Naive thymus-derived CD4-positive, alpha-beta T cell (primary cell): ENCODE measurements at regions not wholly inside any gene's neighbourhood (a gene's known extent, or its start where the extent isn't known, plus 50 kb on each side); places are given as distances from the start of the nearest gene placed in this dataset.
A peak's percentile ranks its signal among the peaks of the same experiment; 100 is the strongest.
"Not testable (repeated sequence)": the region's sequence is repeated elsewhere in the genome, so short reads cannot be mapped to it uniquely, and the experiment has no call there.

Experiments used
- ATAC-seq: fragments of 150-1000 bp; cut with Tn5 transposase; 2 replicates; pipeline ENCODE4 v1.10.0; 2021; ENCODE audit warnings: mild to moderate bottlenecking, moderate library complexity
- CTCF ChIA-PET: fragments of 350-600 bp; sonication (Branson Sonifier 250); formaldehyde crosslinking; loops from one replicate; lab custom pipeline; 2021; ENCODE audit warnings: antibody characterized with exemption; lab: Charles Lee
- POLR2A ChIA-PET: fragments of 350-600 bp; sonication (Branson Sonifier 250); formaldehyde crosslinking; loops from one replicate; lab custom pipeline; 2021; ENCODE audit warnings: antibody characterized with exemption, inconsistent platforms; lab: Charles Lee
- DNase-seq, 9 donors: peaks; one replicate each; pipeline versions ENCODE4 v3.0.0 to v3.0.0-alpha.2; 2020 to 2022; ENCODE audit warnings: mixed read lengths in 1 of 9
- H3K27ac ChIP-seq: one replicate; pipeline ENCODE4 v1.7.0; 2013; ENCODE audit warnings: mild to moderate bottlenecking, low read depth, low read length, moderate library complexity
- H3K27me3 ChIP-seq, 2 donors: one replicate each; pipeline ENCODE4 v1.7.0; 2013; ENCODE audit warnings: low read length in 2 of 2, mild to moderate bottlenecking in 2 of 2, moderate library complexity in 2 of 2; ENCODE audit not compliant: control insufficient read depth in 2 of 2, insufficient read depth in 2 of 2
- H3K36me3 ChIP-seq, 3 experiments: 1 replicate in 2 of 3; 2 replicates in 1 of 3; pipeline ENCODE4 v1.7.0; 2013; ENCODE audit warnings: low read length in 3 of 3, mild to moderate bottlenecking in 3 of 3, moderate library complexity in 1 of 3; ENCODE audit not compliant: insufficient read depth in 3 of 3, control insufficient read depth in 2 of 3
- H3K4me1 ChIP-seq, 2 donors: one replicate each; pipeline ENCODE4 v1.7.0; 2013; ENCODE audit warnings: low read length in 2 of 2, mild to moderate bottlenecking in 2 of 2, moderate library complexity in 1 of 2; ENCODE audit not compliant: control insufficient read depth in 2 of 2, insufficient read depth in 2 of 2
- H3K4me3 ChIP-seq: 2 replicates; pipeline ENCODE4 v1.7.0; 2013; ENCODE audit warnings: mild to moderate bottlenecking, low read length
- H3K9me3 ChIP-seq, 3 experiments: 1 replicate in 2 of 3; 2 replicates in 1 of 3; pipeline ENCODE4 v1.7.0; 2013; ENCODE audit warnings: low read length in 3 of 3; ENCODE audit not compliant: control insufficient read depth in 2 of 3
- H3K27ac Mint-ChIP-seq, 9 donors: one replicate each; pipeline ENCODE4 v1.8.0; 2020 to 2022; ENCODE audit warnings: mixed read lengths in 9 of 9, mild to moderate bottlenecking in 8 of 9, moderate library complexity in 5 of 9, inconsistent platforms in 2 of 9
- H3K27me3 Mint-ChIP-seq, 5 donors: one replicate each; pipeline ENCODE4 v1.8.0; 2021 to 2022; ENCODE audit warnings: mixed read lengths in 5 of 5, mild to moderate bottlenecking in 1 of 5
- H3K36me3 Mint-ChIP-seq, 5 donors: one replicate each; pipeline ENCODE4 v1.8.0; 2020 to 2022; ENCODE audit warnings: mixed read lengths in 5 of 5, mild to moderate bottlenecking in 3 of 5, inconsistent platforms in 1 of 5
- H3K4me1 Mint-ChIP-seq, 7 donors: one replicate each; pipeline ENCODE4 v1.8.0; 2020 to 2022; ENCODE audit warnings: mixed read lengths in 7 of 7, mild to moderate bottlenecking in 3 of 7, inconsistent platforms in 1 of 7
- H3K4me3 Mint-ChIP-seq, 10 donors: one replicate each; pipeline ENCODE4 v1.8.0; 2020 to 2022; ENCODE audit warnings: mild to moderate bottlenecking in 10 of 10, mixed read lengths in 10 of 10, moderate library complexity in 6 of 10, inconsistent platforms in 2 of 10
- H3K9me3 Mint-ChIP-seq, 11 donors: one replicate each; pipeline ENCODE4 v1.8.0; 2020 to 2022; ENCODE audit warnings: mixed read lengths in 11 of 11, mild to moderate bottlenecking in 4 of 11, inconsistent platforms in 1 of 11, moderate library complexity in 1 of 11
- intact Hi-C, 2 donors: fragments of 100-400 bp; cut with micrococcal nuclease; formaldehyde crosslinking; loops; one replicate each; pipeline ENCODE4 v1.15.1; 2023

GRCh38 chr2:153403352-153403751 lies 75.2 kb downstream of the RPRM start:
- peak overlapping the region in 1 of 10 donors; percentile 29 for H3K4me3 Mint-ChIP-seq
- H3K36me3 Mint-ChIP-seq, H3K36me3 ChIP-seq, ATAC-seq, CTCF ChIA-PET, H3K9me3 ChIP-seq, H3K27ac ChIP-seq, H3K27me3 ChIP-seq, H3K4me3 ChIP-seq, H3K4me1 ChIP-seq, H3K4me1 Mint-ChIP-seq, POLR2A ChIA-PET, intact Hi-C loops, H3K27me3 Mint-ChIP-seq, H3K9me3 Mint-ChIP-seq, DNase-seq, H3K27ac Mint-ChIP-seq: not testable (repeated sequence)

DNA sequence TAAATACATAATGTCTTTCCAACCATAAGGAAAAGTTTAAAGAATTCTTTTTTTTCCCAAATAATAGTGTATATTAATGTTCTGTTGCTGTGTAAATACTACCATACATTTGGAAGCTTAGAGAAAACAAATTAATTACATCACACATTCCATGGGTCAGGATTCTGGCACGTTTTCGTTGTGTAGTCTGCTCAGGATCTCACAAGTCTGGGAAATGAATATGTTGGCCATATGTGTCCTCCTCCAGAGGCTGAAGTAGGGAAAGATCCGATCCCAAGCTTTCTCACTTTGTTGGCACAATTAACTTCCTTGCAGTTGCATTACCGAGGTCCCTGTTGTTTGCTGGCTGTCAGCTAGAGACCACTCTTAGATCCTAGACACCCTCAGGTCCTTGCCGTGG lies 83.9 kb downstream of the RPRM start:
- no peak overlapping the region for H3K4me3 Mint-ChIP-seq
- no peaks in the 10 kb centered on the region for H3K36me3 Mint-ChIP-seq
- POLR2A ChIA-PET = no interaction called here
- no peak for ATAC-seq
- Histone ChIP-seq H3K9me3 (no peaks in the 10 kb centered on the region), H3K27me3 (no peaks in the 10 kb centered on the region), H3K4me3 (no peak overlapping the region), H3K36me3 (no peaks in the 10 kb centered on the region), H3K27ac (no peak overlapping the region), H3K4me1 (no peaks in the 10 kb centered on the region)
- H3K27me3 Mint-ChIP-seq = no peaks in the 10 kb centered on the region
- DNase-seq = no peak
- H3K9me3 Mint-ChIP-seq = peaks cover 0 to 33% (median 7%) of the 10 kb centered on the region in 11 donors
- H3K27ac Mint-ChIP-seq = no peak overlapping the region
- no peaks in the 10 kb centered on the region for H3K4me1 Mint-ChIP-seq
- CTCF ChIA-PET = no interaction called here
- intact Hi-C loops = no loop called here

GRCh38 chr2:153394247-153394646 lies 84.3 kb downstream of the RPRM start:
- no peaks in the 10 kb centered on the region for H3K4me1 ChIP-seq
- no peak overlapping the region for H3K27ac ChIP-seq
- no peaks in the 10 kb centered on the region for H3K36me3 ChIP-seq
- ATAC-seq = no peak
- Mint-ChIP-seq H3K4me3 (no peak overlapping the region), H3K9me3 (peaks cover 0 to 33% (median 7%) of the 10 kb centered on the region in 11 donors), H3K27ac (no peak overlapping the region), H3K36me3 (no peaks in the 10 kb centered on the region), H3K4me1 (no peaks in the 10 kb centered on the region), H3K27me3 (no peaks in the 10 kb centered on the region)
- H3K4me3 ChIP-seq = no peak overlapping the region
- no peaks in the 10 kb centered on the region for H3K9me3 ChIP-seq
- H3K27me3 ChIP-seq = no peaks in the 10 kb centered on the region
- CTCF ChIA-PET = no interaction called here
- POLR2A ChIA-PET = no interaction called here
- intact Hi-C loops = no loop called here
- no peak for DNase-seq

GRCh38 chr2:153393518-153393917 lies 85.0 kb downstream of the RPRM start:
- Mint-ChIP-seq H3K36me3 (no peaks in the 10 kb centered on the region), H3K4me1 (no peaks in the 10 kb centered on the region), H3K27ac (no peak overlapping the region), H3K27me3 (no peaks in the 10 kb centered on the region), H3K9me3 (peaks cover 0 to 33% (median 7%) of the 10 kb centered on the region in 11 donors), H3K4me3 (no peak overlapping the region)
- no peaks in the 10 kb centered on the region for H3K27me3 ChIP-seq
- ChIA-PET POLR2A (no interaction called here), CTCF (no interaction called here)
- no peaks in the 10 kb centered on the region for H3K36me3 ChIP-seq
- no peaks in the 10 kb centered on the region for H3K4me1 ChIP-seq
- no peak for ATAC-seq
- H3K9me3 ChIP-seq = no peaks in the 10 kb centered on the region
- no peak for DNase-seq
- intact Hi-C loops = no loop called here
- H3K4me3 ChIP-seq = no peak overlapping the region
- H3K27ac ChIP-seq = no peak overlapping the region

DNA sequence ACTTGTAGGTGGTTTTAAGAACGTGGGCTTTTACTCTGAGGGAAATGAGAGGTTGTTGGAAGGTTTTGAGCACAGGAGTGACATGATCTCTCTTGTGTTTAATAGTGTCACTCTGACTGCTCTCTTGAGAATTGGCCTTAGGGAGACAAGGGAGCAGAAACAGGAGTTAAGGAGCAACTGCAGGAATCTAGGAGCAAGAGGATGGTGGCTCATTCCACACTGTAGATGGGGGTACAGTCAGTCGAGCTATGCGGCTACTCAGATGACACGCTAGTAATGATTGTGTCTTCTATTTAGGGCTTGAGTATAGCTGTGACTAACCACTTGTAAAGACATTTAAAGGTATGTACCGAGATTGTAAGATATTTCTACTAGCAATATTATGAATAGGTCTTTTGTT lies 87.4 kb downstream of the RPRM start:
- ChIA-PET POLR2A (no interaction called here), CTCF (no interaction called here)
- no peaks in the 10 kb centered on the region for H3K36me3 ChIP-seq
- Mint-ChIP-seq H3K4me1 (no peaks in the 10 kb centered on the region), H3K9me3 (peaks cover 0 to 27% (median 5%) of the 10 kb centered on the region in 11 donors), H3K4me3 (no peak overlapping the region), H3K27ac (no peak overlapping the region), H3K27me3 (no peaks in the 10 kb centered on the region), H3K36me3 (no peaks in the 10 kb centered on the region)
- H3K4me1 ChIP-seq = no peaks in the 10 kb centered on the region
- H3K27ac ChIP-seq = no peak overlapping the region
- no peak overlapping the region for H3K4me3 ChIP-seq
- no peak for DNase-seq
- no peaks in the 10 kb centered on the region for H3K9me3 ChIP-seq
- ATAC-seq = no peak
- H3K27me3 ChIP-seq = no peaks in the 10 kb centered on the region
- intact Hi-C loops = no loop called here

- intact Hi-C loops = no loop called here
- POLR2A ChIA-PET = no interaction called here
- no peaks in the 10 kb centered on the region for H3K36me3 Mint-ChIP-seq
- H3K27ac ChIP-seq = no peak overlapping the region
- H3K27ac Mint-ChIP-seq = no peak overlapping the region
- no peaks in the 10 kb centered on the region for H3K4me1 Mint-ChIP-seq
- no peak for DNase-seq
- H3K4me3 Mint-ChIP-seq = no peak overlapping the region
- no peaks in the 10 kb centered on the region for H3K36me3 ChIP-seq
- H3K27me3 Mint-ChIP-seq = no peaks in the 10 kb centered on the region
- H3K9me3 Mint-ChIP-seq = peaks cover 0 to 22% (median 7%) of the 10 kb centered on the region in 11 donors
- no peak overlapping the region for H3K4me3 ChIP-seq
- no peaks in the 10 kb centered on the region for H3K4me1 ChIP-seq
- no peak for ATAC-seq
- no peaks in the 10 kb centered on the region for H3K27me3 ChIP-seq
- no peaks in the 10 kb centered on the region for H3K9me3 ChIP-seq
- CTCF ChIA-PET = no interaction called here
Observed at GRCh38 chr2:153388246-153388645, 90.3 kb downstream of the RPRM start.

DNA sequence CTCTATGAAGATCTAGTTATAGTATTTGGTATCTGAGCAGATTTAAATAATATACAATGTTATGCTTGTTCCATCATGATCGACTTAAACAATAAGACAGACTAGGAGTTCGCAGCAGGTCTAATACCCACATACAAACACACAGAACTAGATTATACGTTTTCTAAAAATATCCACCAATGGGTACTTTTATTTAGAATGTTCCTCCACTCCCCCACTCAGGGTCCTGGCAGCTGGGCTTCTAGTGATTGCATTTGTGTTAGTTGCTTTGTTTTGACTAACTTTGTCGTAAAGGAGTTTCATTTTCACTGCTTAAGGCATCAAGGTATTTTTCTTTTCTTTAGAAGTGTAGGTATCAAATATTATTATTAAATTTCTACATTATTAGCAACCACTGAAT lies 91.4 kb downstream of the RPRM start:
- no peaks in the 10 kb centered on the region for H3K9me3 ChIP-seq
- no peak overlapping the region for H3K27ac ChIP-seq
- no peak overlapping the region for H3K4me3 ChIP-seq
- intact Hi-C loops = no loop called here
- DNase-seq (no peak), ATAC-seq (no peak)
- POLR2A ChIA-PET = no interaction called here
- peaks cover 2 to 11% (median 7%) of the 10 kb centered on the region in 11 donors for H3K9me3 Mint-ChIP-seq
- no peaks in the 10 kb centered on the region for H3K4me1 ChIP-seq
- no peaks in the 10 kb centered on the region for H3K4me1 Mint-ChIP-seq
- H3K4me3 Mint-ChIP-seq = no peak overlapping the region
- H3K27me3 Mint-ChIP-seq = no peaks in the 10 kb centered on the region
- no peaks in the 10 kb centered on the region for H3K36me3 Mint-ChIP-seq
- H3K36me3 ChIP-seq = no peaks in the 10 kb centered on the region
- no peak overlapping the region for H3K27ac Mint-ChIP-seq
- CTCF ChIA-PET = no interaction called here
- H3K27me3 ChIP-seq = no peaks in the 10 kb centered on the region
